GM10248 (cell line): ENCODE measurements at regions not wholly inside any gene's neighbourhood (a gene's known extent, or its start where the extent isn't known, plus 50 kb on each side); places are given as distances from the start of the nearest gene placed in this dataset.

Source experiments
- CTCF ChIA-PET: fragments of 300-600 bp; sonication (Branson Sonifier 250); formaldehyde crosslinking; extraction: SDS; loops from one replicate; lab custom pipeline; 2021; ENCODE audit warnings: antibody characterized with exemption; lab: Yijun Ruan, JAX
- POLR2A ChIA-PET: fragments of 350-650 bp; sonication (Branson Sonifier 250); formaldehyde crosslinking; extraction: SDS; loops from one replicate; lab custom pipeline; 2020; ENCODE audit warnings: antibody characterized with exemption; lab: Yijun Ruan, JAX
- DNase-seq: peaks from one replicate; pipeline ENCODE4 v3.0.0; 2012; ENCODE audit errors: extremely low spot score
- CTCF ChIP-seq: IDR thresholded peaks from 2 replicates; pipeline ENCODE4 v1.5.1; 2012; ENCODE audit warnings: mild to moderate bottlenecking, low read depth; ENCODE audit errors: extremely low read depth, missing control alignments, control extremely low read depth

- DNase-seq: no peak
- POLR2A ChIA-PET: no interaction called here
- CTCF ChIA-PET: no interaction called here
- TF ChIP-seq CTCF: no peak
These were observed 474.0 kb upstream of the DAB2 start for GRCh38 chr5:39898731-39899130.

GRCh38 chr5:39896706-39897105 is 471.9 kb upstream of the DAB2 start:
- ChIA-PET CTCF (interaction anchor here (1.4 kb wide), 1 partner anchor 15 kb away, joined by 3 read pairs; no protein-coding TSS in a partner anchor), POLR2A (no interaction called here)
- DNase-seq: no peak
- TF ChIP-seq CTCF: no peak

- POLR2A ChIA-PET: no interaction called here
- CTCF ChIA-PET: interaction anchor here (1.4 kb wide), 1 partner anchor 16 kb away, joined by 3 read pairs; no protein-coding TSS in a partner anchor
- TF ChIP-seq CTCF: no peak
- DNase-seq: no peak
These were observed 471.3 kb upstream of the DAB2 start for GRCh38 chr5:39896104-39896503.

GRCh38 chr5:39892708-39893107 is 467.9 kb upstream of the DAB2 start:
- no peak for DNase-seq
- POLR2A ChIA-PET: no interaction called here
- no peak for TF ChIP-seq CTCF
- CTCF ChIA-PET: no interaction called here

GRCh38 chr5:39891376-39891775 is 466.6 kb upstream of the DAB2 start:
- ChIA-PET POLR2A (no interaction called here), CTCF (interaction anchor here (1.5 kb wide), 1 partner anchor 25 kb away, joined by 3 read pairs; no protein-coding TSS in a partner anchor)
- no peak for DNase-seq
- TF ChIP-seq CTCF: no peak

- no peak for DNase-seq
- no peak for TF ChIP-seq CTCF
- ChIA-PET POLR2A (no interaction called here), CTCF (no interaction called here)
These were observed 456.2 kb upstream of the DAB2 start for GRCh38 chr5:39880985-39881384.

GRCh38 chr5:39877479-39877878 is 452.7 kb upstream of the DAB2 start:
- no peak for TF ChIP-seq CTCF
- POLR2A ChIA-PET: no interaction called here
- no peak for DNase-seq
- CTCF ChIA-PET: no interaction called here
